NCI-H524 (cell line): ENCODE measurements at regions not wholly inside any gene's neighbourhood (a gene's known extent, or its start where the extent isn't known, plus 50 kb on each side); places are given as distances from the start of the nearest gene placed in this dataset.
"Not testable (repeated sequence)": the region's sequence is repeated elsewhere in the genome, so short reads cannot be mapped to it uniquely, and the experiment has no call there.

Experiments
- DNase-seq, 2 experiments: peaks; one replicate each; lab custom pipeline; 2025; lab: John Stamatoyannopoulos, UW

GRCh38 chr5:125476901-125477585, 730.6 kb upstream of the ZNF608 start:
- no peak for DNase-seq

GRCh38 chr5:125477586-125477975, 731.1 kb upstream of the ZNF608 start:
- DNase-seq, result no peak

GRCh38 chr5:125478599-125478998, 732.2 kb upstream of the ZNF608 start:
- DNase-seq, result no peak

- DNase-seq, result peak; percentile 85 to 97
These were observed 734.5 kb upstream of the ZNF608 start for GRCh38 chr5:125480911-125481310.

GRCh38 chr5:125481506-125482465, 735.3 kb upstream of the ZNF608 start:
- DNase-seq, result peak; percentile 90 to 97

GRCh38 chr5:125483609-125484008, 737.2 kb upstream of the ZNF608 start:
- DNase-seq, result peak in 1 of 2 experiments; percentile 2

GRCh38 chr5:125484272-125484741, 737.9 kb upstream of the ZNF608 start:
- DNase-seq, result no peak

GRCh38 chr5:125484742-125485641, 738.6 kb upstream of the ZNF608 start:
- peak in 1 of 2 experiments; percentile 39 for DNase-seq

GRCh38 chr5:125485771-125486170, 739.3 kb upstream of the ZNF608 start:
- DNase-seq, result no peak

GRCh38 chr5:125486634-125487033, 740.2 kb upstream of the ZNF608 start:
- no peak for DNase-seq

- no peak for DNase-seq
These were observed 740.8 kb upstream of the ZNF608 start for GRCh38 chr5:125487231-125487630.

GRCh38 chr5:125487652-125488051, 741.2 kb upstream of the ZNF608 start:
- not testable (repeated sequence) for DNase-seq

- DNase-seq, result peak; percentile 9 to 36
These were observed 742.7 kb upstream of the ZNF608 start for GRCh38 chr5:125489146-125489545.

- DNase-seq, result no peak
These were observed 745.6 kb upstream of the ZNF608 start for GRCh38 chr5:125491986-125492492.

GRCh38 chr5:125492977-125493376, 746.5 kb upstream of the ZNF608 start:
- DNase-seq, result peak; percentile 16 to 62

GRCh38 chr5:125496393-125496792, 750.0 kb upstream of the ZNF608 start:
- no peak for DNase-seq

GRCh38 chr5:125497651-125498050, 751.2 kb upstream of the ZNF608 start:
- DNase-seq, result peak in 1 of 2 experiments; percentile 7

- DNase-seq, result no peak
These were observed 753.3 kb upstream of the ZNF608 start for GRCh38 chr5:125499636-125500332.

- DNase-seq, result no peak
These were observed 755.0 kb upstream of the ZNF608 start for GRCh38 chr5:125501396-125501795.

- no peak for DNase-seq
These were observed 757.5 kb upstream of the ZNF608 start for GRCh38 chr5:125503946-125504345.

GRCh38 chr5:125505115-125505514, 758.7 kb upstream of the ZNF608 start:
- no peak for DNase-seq
